DND-41 (cell line): ENCODE measurements at regions not wholly inside any gene's neighbourhood (a gene's known extent, or its start where the extent isn't known, plus 50 kb on each side); places are given as distances from the start of the nearest gene placed in this dataset.

Experiments
- ATAC-seq: fragments of 200-7000 bp; cut with Tn5 transposase; 3 replicates; pipeline ENCODE4 v1.9.1; 2021; ENCODE audit warnings: low read depth; ENCODE audit not compliant: insufficient read depth
- DNase-seq: peaks from one replicate; pipeline ENCODE4 v3.0.0-alpha.2; 2020
- H2AFZ ChIP-seq: 2 replicates; pipeline ENCODE4 v1.6.0; 2012; ENCODE audit warnings: low read depth, low read length
- H3K27ac ChIP-seq: 2 replicates; pipeline ENCODE4 v1.5.1; 2012; ENCODE audit warnings: low read length, inconsistent platforms
- H3K27me3 ChIP-seq: fragments of 200-600 bp; sonication (generic); 2 replicates; pipeline ENCODE4 v1.6.0; 2012; ENCODE audit warnings: low read length, mild to moderate bottlenecking, inconsistent platforms; ENCODE audit not compliant: insufficient read depth, poor library complexity
- H3K36me3 ChIP-seq: 2 replicates; pipeline ENCODE4 v1.5.1; 2012; ENCODE audit warnings: low read length, inconsistent platforms; ENCODE audit not compliant: insufficient read depth
- H3K4me1 ChIP-seq: 2 replicates; pipeline ENCODE4 v1.5.1; 2012; ENCODE audit warnings: mild to moderate bottlenecking, low read length; ENCODE audit not compliant: insufficient read depth
- H3K4me2 ChIP-seq: 2 replicates; pipeline ENCODE4 v1.6.0; 2012; ENCODE audit warnings: mild to moderate bottlenecking, moderate library complexity, low read length, inconsistent platforms; ENCODE audit not compliant: insufficient read depth
- H3K4me3 ChIP-seq, 2 experiments: fragments of 200-600 bp in 1 of 2; shearing (Covaris generic) in 1 of 2; 2 replicates each; pipeline ENCODE4 v1.5.1; 2012 to 2016; ENCODE audit warnings: inconsistent platforms in 2 of 2, low read length in 2 of 2, mild to moderate bottlenecking in 2 of 2, low read depth in 1 of 2, moderate library complexity in 1 of 2
- H3K79me2 ChIP-seq: 2 replicates; pipeline ENCODE4 v1.6.0; 2012; ENCODE audit warnings: low read length, inconsistent platforms; ENCODE audit not compliant: insufficient read depth
- H3K9ac ChIP-seq: 2 replicates; pipeline ENCODE4 v1.6.0; 2012; ENCODE audit warnings: low read depth, mild to moderate bottlenecking, inconsistent platforms, low read length, moderate library complexity
- H3K9me3 ChIP-seq: 2 replicates; pipeline ENCODE4 v1.5.1; 2012; ENCODE audit warnings: low read length, moderate library complexity, mild to moderate bottlenecking, inconsistent platforms; ENCODE audit not compliant: insufficient read depth, severe bottlenecking
- H4K20me1 ChIP-seq: 2 replicates; pipeline ENCODE4 v1.6.0; 2012; ENCODE audit warnings: low read length; ENCODE audit not compliant: insufficient read depth
- CTCF ChIP-seq: IDR thresholded peaks from 2 replicates; pipeline ENCODE4 v1.5.1; 2012; ENCODE audit warnings: borderline replicate concordance, low read length, moderate library complexity, mild to moderate bottlenecking; ENCODE audit not compliant: poor library complexity, severe bottlenecking; ENCODE audit errors: extremely low read depth
- EZH2 ChIP-seq: IDR thresholded peaks from 3 replicates; pipeline ENCODE4 v1.6.1; 2012; ENCODE audit warnings: borderline replicate concordance, low read depth, mild to moderate bottlenecking, moderate library complexity, low read length, inconsistent platforms; ENCODE audit not compliant: severe bottlenecking

- Histone ChIP-seq H3K27me3 (no peaks in the 10 kb centered on the region), H4K20me1 (no peaks in the 10 kb centered on the region), H3K9me3 (no peaks in the 10 kb centered on the region), H3K36me3 (no peaks in the 10 kb centered on the region), H3K27ac (no peak overlapping the region), H3K9ac (no peak overlapping the region), H3K79me2 (no peaks in the 10 kb centered on the region), H3K4me2 (no peak overlapping the region), H3K4me3 (no peak overlapping the region), H2AFZ (no peak overlapping the region), H3K4me1 (no peaks in the 10 kb centered on the region)
- TF ChIP-seq CTCF (no peak), EZH2 (no peak)
- no peak for DNase-seq
- no peak for ATAC-seq
These were observed 103.7 kb downstream of the FOXD1 start for GRCh38 chr5:73344835-73345234.

GRCh38 chr5:73339711-73340110, 108.9 kb downstream of the FOXD1 start:
- no peak for DNase-seq
- no peak overlapping the region for H3K4me3 ChIP-seq
- H3K27ac ChIP-seq = no peak overlapping the region
- no peak for TF ChIP-seq EZH2
- no peak for ATAC-seq
- no peak overlapping the region for H3K9ac ChIP-seq
- H2AFZ ChIP-seq = no peak overlapping the region
- H3K27me3 ChIP-seq = peaks cover 2% of the 10 kb centered on the region
- H3K9me3 ChIP-seq = no peaks in the 10 kb centered on the region
- H3K79me2 ChIP-seq = no peaks in the 10 kb centered on the region
- no peaks in the 10 kb centered on the region for H4K20me1 ChIP-seq
- H3K36me3 ChIP-seq = no peaks in the 10 kb centered on the region
- H3K4me2 ChIP-seq = no peak overlapping the region
- no peaks in the 10 kb centered on the region for H3K4me1 ChIP-seq

DNA sequence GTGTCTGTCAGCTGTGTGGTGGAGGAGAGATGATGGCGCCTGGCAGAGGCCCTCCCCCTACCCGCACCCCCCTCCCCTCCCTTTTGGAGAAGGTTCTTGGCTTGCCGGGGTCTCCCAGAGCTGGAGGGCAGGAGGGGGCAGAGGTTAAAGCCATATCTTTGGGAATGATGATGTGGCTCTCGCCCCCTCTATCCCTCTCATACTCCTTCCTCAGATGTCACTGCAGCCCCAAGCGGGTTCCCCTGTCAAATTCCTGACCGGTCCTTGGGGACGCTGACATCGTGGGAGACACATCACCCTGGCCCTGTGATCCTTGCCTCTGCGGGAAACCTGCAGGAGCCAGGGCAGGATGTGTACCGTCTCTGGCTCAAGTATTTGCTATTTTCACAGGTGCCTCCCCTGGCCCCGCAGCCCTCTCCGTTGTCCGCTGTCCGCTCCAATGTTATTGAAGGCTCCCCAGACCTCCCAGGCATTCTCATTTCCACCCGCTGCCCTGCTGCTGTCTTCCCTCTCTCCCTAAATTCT, 109.5 kb downstream of the FOXD1 start:
- Histone ChIP-seq H3K36me3 (no peaks in the 10 kb centered on the region), H3K9ac (no peak overlapping the region), H3K4me3 (no peak overlapping the region), H3K27ac (no peak overlapping the region), H3K4me1 (no peaks in the 10 kb centered on the region), H3K9me3 (no peaks in the 10 kb centered on the region), H4K20me1 (no peaks in the 10 kb centered on the region), H3K27me3 (peaks cover 2% of the 10 kb centered on the region), H2AFZ (no peak overlapping the region), H3K4me2 (no peak overlapping the region), H3K79me2 (no peaks in the 10 kb centered on the region)
- DNase-seq = no peak
- no peak for ATAC-seq
- TF ChIP-seq EZH2 = no peak
- no peak for TF ChIP-seq CTCF

DNA sequence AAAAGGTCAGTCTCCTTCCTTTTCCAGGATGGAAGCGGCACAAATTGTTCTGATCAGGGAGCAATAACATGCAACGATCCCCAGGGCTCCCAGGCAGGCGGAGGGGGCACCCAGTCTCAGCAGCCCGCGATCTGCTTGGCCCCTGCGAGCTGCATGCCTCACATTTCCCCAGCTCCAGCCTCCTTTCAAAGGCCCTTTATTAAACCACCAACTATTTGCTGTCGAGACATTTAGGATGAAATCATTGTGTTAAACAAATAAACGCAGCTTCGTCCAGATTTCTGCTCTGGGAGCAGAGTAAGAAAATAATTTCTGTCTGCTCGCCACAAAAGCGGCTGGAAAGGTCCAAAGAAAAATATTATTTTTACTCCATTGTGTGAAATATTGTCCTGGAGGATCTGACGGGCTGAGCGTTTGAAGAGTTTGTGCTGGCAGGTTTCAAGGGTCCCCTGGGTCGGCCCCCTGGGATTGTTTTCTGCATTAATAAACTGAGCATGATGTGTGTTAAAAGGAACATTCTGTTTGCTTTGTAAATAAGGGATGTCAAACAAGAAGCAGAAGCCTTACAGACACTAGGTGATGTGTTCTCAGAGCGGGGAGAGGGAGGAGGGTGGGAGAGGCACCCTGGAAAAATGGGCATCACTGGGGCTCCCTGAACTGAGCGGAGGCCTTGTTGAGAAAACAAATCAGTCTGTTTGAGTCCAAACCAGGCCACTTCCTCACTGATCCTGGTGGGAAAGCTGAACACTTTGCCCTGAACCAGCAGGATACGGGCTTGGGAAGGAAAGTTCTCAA, 110.1 kb downstream of the FOXD1 start:
- Histone ChIP-seq H3K9ac (no peak overlapping the region), H3K27ac (no peak overlapping the region), H3K36me3 (no peaks in the 10 kb centered on the region), H3K79me2 (no peaks in the 10 kb centered on the region), H3K4me3 (no peak overlapping the region), H3K27me3 (peaks cover 2% of the 10 kb centered on the region), H3K9me3 (no peaks in the 10 kb centered on the region), H4K20me1 (no peaks in the 10 kb centered on the region), H2AFZ (no peak overlapping the region), H3K4me1 (no peaks in the 10 kb centered on the region), H3K4me2 (no peak overlapping the region)
- no peak for DNase-seq
- TF ChIP-seq EZH2 (no peak), CTCF (no peak)
- no peak for ATAC-seq
